ENCODE measurements at regions not wholly inside any gene's neighbourhood (a gene's known extent, or its start where the extent isn't known, plus 50 kb on each side); places are given as distances from the start of the nearest gene placed in this dataset.
"Not testable (repeated sequence)": the region's sequence is repeated elsewhere in the genome, so short reads cannot be mapped to it uniquely, and the experiment has no call there.

GRCh38 chr20:30387823-30388222 is 869.6 kb upstream of the DEFB115 start:
- DNase-seq (ENCODE audit: low spot score) = not testable (repeated sequence)

GRCh38 chr20:30393523-30393922 is 863.9 kb upstream of the DEFB115 start:
- not testable (repeated sequence) for DNase-seq (ENCODE audit: low spot score)

- not testable (repeated sequence) for DNase-seq (ENCODE audit: low spot score)
These were observed 860.4 kb upstream of the DEFB115 start for GRCh38 chr20:30397111-30397510.

- not testable (repeated sequence) for DNase-seq (ENCODE audit: low spot score)
These were observed 852.4 kb upstream of the DEFB115 start for GRCh38 chr20:30405061-30405460.

- DNase-seq (ENCODE audit: low spot score) = not testable (repeated sequence)
These were observed 851.9 kb upstream of the DEFB115 start for GRCh38 chr20:30405585-30405984.

GRCh38 chr20:30406370-30406769 is 851.1 kb upstream of the DEFB115 start:
- DNase-seq (ENCODE audit: low spot score) = not testable (repeated sequence)

- no peak for DNase-seq (ENCODE audit: low spot score)
These were observed 844.5 kb upstream of the DEFB115 start for GRCh38 chr20:30412972-30413371.

GRCh38 chr20:30417387-30417786 is 840.1 kb upstream of the DEFB115 start:
- not testable (repeated sequence) for DNase-seq (ENCODE audit: low spot score)

- not testable (repeated sequence) for DNase-seq (ENCODE audit: low spot score)
These were observed 839.1 kb upstream of the DEFB115 start for GRCh38 chr20:30418378-30418777.

- DNase-seq (ENCODE audit: low spot score) = no peak
These were observed 838.0 kb upstream of the DEFB115 start for GRCh38 chr20:30419466-30419865.

- DNase-seq (ENCODE audit: low spot score) = not testable (repeated sequence)
These were observed 837.5 kb upstream of the DEFB115 start for GRCh38 chr20:30419871-30420420.

Small RNAs in the stretch of these regions (small RNA-seq; reads per million reads assigned to genes)
- gene CFTRP3 (0 reads per million in 2 experiments), gene MLLT10P1 (0 reads per million in 2 experiments), gene RF00019 (0 reads per million in 2 experiments)
